Astrocyte of the cerebellum (primary cell): ENCODE measurements at regions not wholly inside any gene's neighbourhood (a gene's known extent, or its start where the extent isn't known, plus 50 kb on each side); places are given as distances from the start of the nearest gene placed in this dataset.

Source experiments
- DNase-seq: peaks from one replicate; pipeline ENCODE4 v3.0.0-alpha.2; 2011; ENCODE audit warnings: low read depth
- H3K4me3 ChIP-seq: 2 replicates; pipeline ENCODE4 v1.5.1; 2011; ENCODE audit warnings: mild to moderate bottlenecking, low read depth, low read length, moderate library complexity
- in situ Hi-C: cut with HindIII; loops from 2 replicates; pipeline ENCODE4 v1.10.0; 2017; ENCODE audit warnings: low sequenced_read_pairs
- TF ChIP-seq, protein P1 (sequence below): IDR thresholded peaks from 2 replicates; pipeline ENCODE4 v1.5.1; 2012; ENCODE audit warnings: low read length, low read depth, moderate library complexity, mild to moderate bottlenecking; ENCODE audit errors: missing control alignments

DNA sequence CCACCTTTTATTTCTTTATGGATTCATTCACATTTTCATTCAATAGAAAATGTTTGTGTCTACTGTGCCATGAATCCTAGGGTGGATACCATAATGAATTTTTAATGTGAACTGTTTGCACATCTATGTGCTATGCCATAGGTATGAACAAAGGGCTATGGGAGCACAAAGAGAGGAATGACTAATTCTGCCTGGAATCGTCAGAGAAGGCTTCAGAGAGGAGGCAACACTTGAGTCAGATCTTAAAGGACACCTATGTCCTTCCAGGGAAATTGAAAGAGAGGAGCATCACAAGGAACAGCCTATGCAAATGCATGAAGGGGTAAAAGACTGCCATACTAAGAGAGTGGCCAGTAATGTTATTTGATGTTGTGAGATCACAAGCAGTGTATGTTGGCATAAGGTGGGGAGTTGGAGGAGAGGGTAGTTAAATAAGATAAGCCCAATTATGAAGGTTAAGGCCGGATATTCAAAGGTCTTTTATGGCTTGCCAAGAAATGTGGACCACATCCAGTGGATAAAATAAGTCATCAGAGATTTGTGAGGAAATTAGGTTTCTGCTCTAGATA is 246.7 kb downstream of the GRIN2B start:
- in situ Hi-C loops: no loop called here
- no peak for DNase-seq
- TF ChIP-seq, protein P1, sequence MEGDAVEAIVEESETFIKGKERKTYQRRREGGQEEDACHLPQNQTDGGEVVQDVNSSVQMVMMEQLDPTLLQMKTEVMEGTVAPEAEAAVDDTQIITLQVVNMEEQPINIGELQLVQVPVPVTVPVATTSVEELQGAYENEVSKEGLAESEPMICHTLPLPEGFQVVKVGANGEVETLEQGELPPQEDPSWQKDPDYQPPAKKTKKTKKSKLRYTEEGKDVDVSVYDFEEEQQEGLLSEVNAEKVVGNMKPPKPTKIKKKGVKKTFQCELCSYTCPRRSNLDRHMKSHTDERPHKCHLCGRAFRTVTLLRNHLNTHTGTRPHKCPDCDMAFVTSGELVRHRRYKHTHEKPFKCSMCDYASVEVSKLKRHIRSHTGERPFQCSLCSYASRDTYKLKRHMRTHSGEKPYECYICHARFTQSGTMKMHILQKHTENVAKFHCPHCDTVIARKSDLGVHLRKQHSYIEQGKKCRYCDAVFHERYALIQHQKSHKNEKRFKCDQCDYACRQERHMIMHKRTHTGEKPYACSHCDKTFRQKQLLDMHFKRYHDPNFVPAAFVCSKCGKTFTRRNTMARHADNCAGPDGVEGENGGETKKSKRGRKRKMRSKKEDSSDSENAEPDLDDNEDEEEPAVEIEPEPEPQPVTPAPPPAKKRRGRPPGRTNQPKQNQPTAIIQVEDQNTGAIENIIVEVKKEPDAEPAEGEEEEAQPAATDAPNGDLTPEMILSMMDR: no peak
- H3K4me3 ChIP-seq: no peak overlapping the region

DNA sequence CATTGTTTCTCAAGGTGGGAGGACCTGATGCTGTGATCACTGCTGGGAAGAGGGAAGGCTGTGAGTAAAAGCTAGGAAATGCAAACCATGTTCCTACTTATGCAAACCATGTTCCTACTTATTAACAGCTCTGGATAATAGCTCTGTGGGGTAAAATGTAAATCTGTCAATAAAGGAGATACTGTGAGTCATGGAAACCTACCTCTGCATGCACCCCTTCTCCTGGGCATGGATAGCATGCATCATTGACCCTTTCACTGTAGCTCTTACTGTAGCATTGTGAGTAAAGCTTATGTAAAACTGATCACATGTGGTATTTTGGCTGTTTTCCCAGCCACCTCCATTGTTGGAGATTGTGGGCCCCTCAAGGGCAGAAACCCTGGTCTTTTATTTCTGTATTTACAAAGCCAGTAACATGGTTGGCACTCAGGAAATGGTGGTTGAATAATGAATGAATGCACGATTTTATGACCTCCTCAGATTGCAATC is 253.7 kb downstream of the GRIN2B start:
- DNase-seq: peak; percentile 22
- in situ Hi-C loops: loop anchor here (5.0 kb wide), 1 partner anchor 60 kb away; no protein-coding TSS in a partner anchor
- TF ChIP-seq, protein P1: no peak

DNA sequence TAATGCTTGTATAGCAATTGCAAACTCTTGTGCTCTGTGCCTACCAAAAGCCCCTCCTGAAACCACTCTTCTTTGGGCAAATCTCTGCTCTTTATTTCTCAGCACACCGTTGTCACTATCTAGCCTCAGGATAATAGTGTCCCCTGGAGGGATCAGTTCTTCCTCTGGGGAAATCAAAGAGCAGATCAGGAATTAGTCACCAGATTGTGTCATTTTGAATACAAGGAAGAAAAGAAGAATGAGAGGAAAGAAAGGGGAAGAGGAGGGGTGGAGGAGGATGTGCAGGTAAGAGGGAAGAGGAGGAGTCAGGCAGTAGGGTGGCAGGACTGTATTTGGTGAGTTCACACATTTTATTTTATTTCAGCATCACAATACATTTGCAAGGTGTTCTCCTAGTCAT is 256.4 kb downstream of the GRIN2B start:
- in situ Hi-C loops: loop anchor here (5.0 kb wide), 1 partner anchor 62 kb away; no protein-coding TSS in a partner anchor
- TF ChIP-seq, protein P1: no peak
- no peak overlapping the region for H3K4me3 ChIP-seq
- no peak for DNase-seq

More for the DNA sequence above, 253.7 kb downstream of the GRIN2B start:
- H3K4me3 ChIP-seq: no peak overlapping the region

DNA sequence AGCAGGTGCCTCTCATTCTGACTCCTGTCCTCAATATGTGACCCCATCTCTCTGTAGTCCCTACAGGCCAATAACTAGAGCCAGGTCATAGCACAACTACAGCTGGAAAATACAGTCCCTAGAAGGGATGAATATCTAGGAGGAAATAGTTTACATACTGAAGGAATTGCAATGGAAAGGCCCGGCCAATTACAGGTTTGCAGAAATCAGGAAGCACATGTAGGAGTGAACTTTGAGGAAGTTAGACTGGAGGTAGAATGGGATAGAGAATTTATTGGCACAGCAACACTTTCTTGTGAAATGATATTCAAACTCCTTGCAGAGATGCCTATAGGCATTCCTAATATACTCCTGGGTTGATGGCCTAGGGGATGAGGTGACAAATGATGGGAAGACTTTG is 257.3 kb downstream of the GRIN2B start:
- in situ Hi-C loops: no loop called here
- H3K4me3 ChIP-seq: no peak overlapping the region
- TF ChIP-seq, protein P1: no peak
- no peak for DNase-seq

DNA sequence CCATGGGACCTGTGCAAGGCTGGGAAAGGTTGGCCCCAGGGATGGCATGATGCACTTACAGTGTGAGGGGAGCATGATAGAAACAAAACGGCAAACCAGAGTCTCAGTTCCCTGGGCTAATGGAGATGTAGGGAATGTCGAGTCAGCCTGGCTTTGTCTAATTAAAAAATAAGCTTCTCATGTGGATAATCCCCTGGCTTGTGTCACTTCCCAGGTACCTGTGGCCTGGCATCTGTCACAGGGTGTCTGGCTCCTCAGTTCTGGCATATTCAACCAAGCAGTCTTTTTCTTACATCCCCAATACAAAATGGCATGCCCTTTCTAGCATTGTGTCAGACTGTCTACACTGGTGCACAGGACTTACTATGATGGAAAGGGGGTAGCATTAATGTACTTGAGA is 261.4 kb downstream of the GRIN2B start:
- no peak for DNase-seq
- TF ChIP-seq, protein P1: no peak
- H3K4me3 ChIP-seq: no peak overlapping the region
- in situ Hi-C loops: no loop called here

DNA sequence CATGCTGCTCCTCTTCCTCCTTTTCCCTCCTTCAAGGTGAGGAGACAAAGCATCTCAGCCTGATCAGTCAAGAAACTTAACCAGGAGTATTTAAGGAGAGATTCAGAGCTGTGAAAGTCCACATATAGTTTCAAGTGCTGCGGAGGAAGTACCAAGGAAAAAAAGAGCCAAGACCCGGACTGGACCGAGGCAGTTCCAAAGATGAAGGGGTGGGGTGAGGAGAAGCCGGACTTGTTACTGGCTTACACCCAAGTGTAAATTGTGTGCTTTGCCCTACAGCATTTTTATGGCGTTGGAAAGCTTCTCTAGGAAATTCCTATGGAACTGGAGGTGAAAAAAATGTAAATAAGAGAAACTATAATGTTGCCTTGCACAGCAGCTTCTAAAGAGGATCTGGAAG is 263.1 kb downstream of the GRIN2B start:
- TF ChIP-seq, protein P1: no peak
- DNase-seq: no peak
- in situ Hi-C loops: no loop called here
- H3K4me3 ChIP-seq: no peak overlapping the region
